GM12878 (cell line): ENCODE measurements at regions not wholly inside any gene's neighbourhood (a gene's known extent, or its start where the extent isn't known, plus 50 kb on each side); places are given as distances from the start of the nearest gene placed in this dataset.

Source experiments
- EGR1 ChIP-seq, 2 experiments: IDR thresholded peaks; 1 replicate in 1 of 2; 2 replicates in 1 of 2; pipeline ENCODE4 v1.6.1; 2011 to 2012; ENCODE audit warnings: low read depth in 2 of 2, low read length in 2 of 2, borderline replicate concordance in 1 of 2, mild to moderate bottlenecking in 1 of 2, moderate library complexity in 1 of 2
- HDAC6 ChIP-seq: fragments of 200-600 bp; sonication (generic); IDR thresholded peaks from one replicate; pipeline ENCODE4 v1.8.0; 2017; ENCODE audit warnings: antibody characterized with exemption; ENCODE audit not compliant: unreplicated experiment
- IKZF1 ChIP-seq: fragments of 450-650 bp; conservative IDR thresholded peaks from 2 replicates; pipeline ENCODE4 v1.6.1; 2017; ENCODE audit warnings: antibody characterized with exemption, mild to moderate bottlenecking
- IRF4 ChIP-seq: IDR thresholded peaks from 2 replicates; pipeline ENCODE4 v1.6.1; 2011; ENCODE audit warnings: low read depth, low read length
- MYC ChIP-seq: IDR thresholded peaks from 2 replicates; pipeline ENCODE4 v1.6.1; 2011; ENCODE audit warnings: mild to moderate bottlenecking, low read length, moderate library complexity, inconsistent platforms; ENCODE audit not compliant: insufficient read depth, insufficient replicate concordance, insufficient read length, severe bottlenecking
- NRF1 ChIP-seq: conservative IDR thresholded peaks from 2 replicates; pipeline ENCODE4 v1.6.1; 2011; ENCODE audit warnings: mild to moderate bottlenecking, low read depth, low read length, improper control_type of control experiment
- POLR2A ChIP-seq: IDR thresholded peaks from 2 replicates; pipeline ENCODE4 v1.6.1; 2011; ENCODE audit warnings: low read depth, mild to moderate bottlenecking, low read length
- SUZ12 ChIP-seq: fragments of 200-600 bp; sonication (generic); IDR thresholded peaks from one replicate; pipeline ENCODE4 v1.6.1; 2018; ENCODE audit warnings: antibody characterized with exemption, mild to moderate bottlenecking; ENCODE audit not compliant: unreplicated experiment
- ZNF274 ChIP-seq: IDR thresholded peaks from one replicate; pipeline ENCODE4 v1.8.0; 2011; ENCODE audit not compliant: insufficient read length, insufficient read depth
- TF ChIP-seq, protein P1 (sequence below), 3 experiments: IDR thresholded peaks in 2 of 3; conservative IDR thresholded peaks in 1 of 3; 2 replicates each; pipeline ENCODE4 v1.5.1; 2011; ENCODE audit warnings: low read depth in 3 of 3, low read length in 3 of 3, mild to moderate bottlenecking in 3 of 3, control low read depth in 2 of 3, moderate library complexity in 2 of 3, inconsistent platforms in 1 of 3, mixed read lengths in 1 of 3; ENCODE audit not compliant: control insufficient read depth in 2 of 3, insufficient read depth in 1 of 3; ENCODE audit errors: extremely low read depth in 1 of 3
- TF ChIP-seq, protein P2 (sequence below): fragments of 450-650 bp; IDR thresholded peaks from 2 replicates; pipeline ENCODE4 v1.6.1; 2017; ENCODE audit warnings: mild to moderate bottlenecking
- TF ChIP-seq, protein P3 (sequence below): fragments of 450-650 bp; formaldehyde crosslinking; IDR thresholded peaks from 2 replicates; pipeline ENCODE4 v1.4.0; 2020; ENCODE audit warnings: mild to moderate bottlenecking, moderate library complexity

DNA sequence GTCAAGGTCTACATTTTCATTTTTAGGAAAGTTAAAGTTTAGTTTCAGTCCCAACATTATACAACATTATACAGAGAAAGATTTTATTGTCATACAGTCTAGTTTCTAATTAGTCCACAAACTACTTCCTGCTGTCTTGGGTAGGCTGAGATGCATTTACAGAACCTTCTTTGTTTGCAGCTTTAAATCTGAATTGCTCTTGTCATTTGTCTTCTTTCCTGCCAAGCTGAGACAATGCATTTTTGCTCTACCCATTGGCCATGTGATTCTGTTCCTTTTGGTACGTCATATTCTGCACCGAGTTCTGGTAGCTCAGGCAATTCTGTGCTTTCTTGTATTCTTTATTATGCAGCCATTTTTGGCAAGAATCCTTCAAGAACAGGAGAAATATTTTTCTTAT is 228.5 kb downstream of the ATP23 start:
- TF ChIP-seq EGR1 (IDR thresholded peaks at IDR 0.05; ENCODE audit: borderline replicate concordance in 1 of 2, low read depth in 2 of 2, low read length in 2 of 2) (no peak), POLR2A (no peak), HDAC6 (no peak), ZNF274 (no peak), NRF1 (no peak), MYC (no peak), IRF4 (no peak), SUZ12 (no peak), IKZF1 (no peak)
- TF ChIP-seq, protein P1, sequence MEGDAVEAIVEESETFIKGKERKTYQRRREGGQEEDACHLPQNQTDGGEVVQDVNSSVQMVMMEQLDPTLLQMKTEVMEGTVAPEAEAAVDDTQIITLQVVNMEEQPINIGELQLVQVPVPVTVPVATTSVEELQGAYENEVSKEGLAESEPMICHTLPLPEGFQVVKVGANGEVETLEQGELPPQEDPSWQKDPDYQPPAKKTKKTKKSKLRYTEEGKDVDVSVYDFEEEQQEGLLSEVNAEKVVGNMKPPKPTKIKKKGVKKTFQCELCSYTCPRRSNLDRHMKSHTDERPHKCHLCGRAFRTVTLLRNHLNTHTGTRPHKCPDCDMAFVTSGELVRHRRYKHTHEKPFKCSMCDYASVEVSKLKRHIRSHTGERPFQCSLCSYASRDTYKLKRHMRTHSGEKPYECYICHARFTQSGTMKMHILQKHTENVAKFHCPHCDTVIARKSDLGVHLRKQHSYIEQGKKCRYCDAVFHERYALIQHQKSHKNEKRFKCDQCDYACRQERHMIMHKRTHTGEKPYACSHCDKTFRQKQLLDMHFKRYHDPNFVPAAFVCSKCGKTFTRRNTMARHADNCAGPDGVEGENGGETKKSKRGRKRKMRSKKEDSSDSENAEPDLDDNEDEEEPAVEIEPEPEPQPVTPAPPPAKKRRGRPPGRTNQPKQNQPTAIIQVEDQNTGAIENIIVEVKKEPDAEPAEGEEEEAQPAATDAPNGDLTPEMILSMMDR (IDR thresholded peaks at IDR 0.05 in 2 of 3, conservative IDR thresholded peaks at IDR 0.05 in 1 of 3; ENCODE audit: control insufficient read depth in 2 of 3, extremely low read depth in 1 of 3, insufficient read depth in 1 of 3, low read depth in 3 of 3, low read length in 3 of 3) = no peak
- TF ChIP-seq, protein P2, sequence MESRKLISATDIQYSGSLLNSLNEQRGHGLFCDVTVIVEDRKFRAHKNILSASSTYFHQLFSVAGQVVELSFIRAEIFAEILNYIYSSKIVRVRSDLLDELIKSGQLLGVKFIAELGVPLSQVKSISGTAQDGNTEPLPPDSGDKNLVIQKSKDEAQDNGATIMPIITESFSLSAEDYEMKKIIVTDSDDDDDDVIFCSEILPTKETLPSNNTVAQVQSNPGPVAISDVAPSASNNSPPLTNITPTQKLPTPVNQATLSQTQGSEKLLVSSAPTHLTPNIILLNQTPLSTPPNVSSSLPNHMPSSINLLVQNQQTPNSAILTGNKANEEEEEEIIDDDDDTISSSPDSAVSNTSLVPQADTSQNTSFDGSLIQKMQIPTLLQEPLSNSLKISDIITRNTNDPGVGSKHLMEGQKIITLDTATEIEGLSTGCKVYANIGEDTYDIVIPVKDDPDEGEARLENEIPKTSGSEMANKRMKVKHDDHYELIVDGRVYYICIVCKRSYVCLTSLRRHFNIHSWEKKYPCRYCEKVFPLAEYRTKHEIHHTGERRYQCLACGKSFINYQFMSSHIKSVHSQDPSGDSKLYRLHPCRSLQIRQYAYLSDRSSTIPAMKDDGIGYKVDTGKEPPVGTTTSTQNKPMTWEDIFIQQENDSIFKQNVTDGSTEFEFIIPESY = no peak
- TF ChIP-seq, protein P3, sequence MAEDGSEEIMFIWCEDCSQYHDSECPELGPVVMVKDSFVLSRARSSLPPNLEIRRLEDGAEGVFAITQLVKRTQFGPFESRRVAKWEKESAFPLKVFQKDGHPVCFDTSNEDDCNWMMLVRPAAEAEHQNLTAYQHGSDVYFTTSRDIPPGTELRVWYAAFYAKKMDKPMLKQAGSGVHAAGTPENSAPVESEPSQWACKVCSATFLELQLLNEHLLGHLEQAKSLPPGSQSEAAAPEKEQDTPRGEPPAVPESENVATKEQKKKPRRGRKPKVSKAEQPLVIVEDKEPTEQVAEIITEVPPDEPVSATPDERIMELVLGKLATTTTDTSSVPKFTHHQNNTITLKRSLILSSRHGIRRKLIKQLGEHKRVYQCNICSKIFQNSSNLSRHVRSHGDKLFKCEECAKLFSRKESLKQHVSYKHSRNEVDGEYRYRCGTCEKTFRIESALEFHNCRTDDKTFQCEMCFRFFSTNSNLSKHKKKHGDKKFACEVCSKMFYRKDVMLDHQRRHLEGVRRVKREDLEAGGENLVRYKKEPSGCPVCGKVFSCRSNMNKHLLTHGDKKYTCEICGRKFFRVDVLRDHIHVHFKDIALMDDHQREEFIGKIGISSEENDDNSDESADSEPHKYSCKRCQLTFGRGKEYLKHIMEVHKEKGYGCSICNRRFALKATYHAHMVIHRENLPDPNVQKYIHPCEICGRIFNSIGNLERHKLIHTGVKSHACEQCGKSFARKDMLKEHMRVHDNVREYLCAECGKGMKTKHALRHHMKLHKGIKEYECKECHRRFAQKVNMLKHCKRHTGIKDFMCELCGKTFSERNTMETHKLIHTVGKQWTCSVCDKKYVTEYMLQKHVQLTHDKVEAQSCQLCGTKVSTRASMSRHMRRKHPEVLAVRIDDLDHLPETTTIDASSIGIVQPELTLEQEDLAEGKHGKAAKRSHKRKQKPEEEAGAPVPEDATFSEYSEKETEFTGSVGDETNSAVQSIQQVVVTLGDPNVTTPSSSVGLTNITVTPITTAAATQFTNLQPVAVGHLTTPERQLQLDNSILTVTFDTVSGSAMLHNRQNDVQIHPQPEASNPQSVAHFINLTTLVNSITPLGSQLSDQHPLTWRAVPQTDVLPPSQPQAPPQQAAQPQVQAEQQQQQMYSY (CRISPR knock-in tag) = no peak
